CD4-positive, alpha-beta T cell (primary cell): ENCODE measurements at regions not wholly inside any gene's neighbourhood (a gene's known extent, or its start where the extent isn't known, plus 50 kb on each side); places are given as distances from the start of the nearest gene placed in this dataset.

Experiments
- ATAC-seq: fragments of 200-7000 bp; cut with Tn5 transposase; one replicate; pipeline ENCODE4 v1.10.0; 2022; ENCODE audit warnings: mild to moderate bottlenecking; ENCODE audit not compliant: poor library complexity
- CTCF ChIA-PET: fragments of 350-600 bp; sonication (Branson Sonifier 250); formaldehyde crosslinking; loops from one replicate; lab custom pipeline; 2021; ENCODE audit warnings: antibody characterized with exemption, inconsistent platforms; lab: Charles Lee
- POLR2A ChIA-PET: fragments of 350-600 bp; sonication (Branson Sonifier 250); formaldehyde crosslinking; loops from one replicate; lab custom pipeline; 2021; ENCODE audit warnings: antibody characterized with exemption, inconsistent platforms; lab: Charles Lee
- DNase-seq, 14 experiments: peaks; one replicate each; pipeline ENCODE4 v3.0.0-alpha.2; 2013 to 2020; ENCODE audit warnings: mixed read lengths in 2 of 14
- H3K27ac ChIP-seq, 2 donors: one replicate each; pipeline versions ENCODE4 v1.5.1 to v1.7.0; 2013; ENCODE audit warnings: low read length in 2 of 2, low read depth in 1 of 2, mild to moderate bottlenecking in 1 of 2
- H3K27me3 ChIP-seq, 2 experiments: 1 replicate in 1 of 2; 2 replicates in 1 of 2; pipeline versions ENCODE4 v1.6.1 to v1.7.0; 2013; ENCODE audit warnings: low read length in 2 of 2, control low read depth in 1 of 2, mild to moderate bottlenecking in 1 of 2, moderate library complexity in 1 of 2; ENCODE audit not compliant: insufficient read depth in 2 of 2, control insufficient read depth in 1 of 2
- H3K36me3 ChIP-seq: one replicate; pipeline ENCODE4 v1.6.1; 2013; ENCODE audit warnings: low read length, control low read depth; ENCODE audit not compliant: insufficient read depth
- H3K4me1 ChIP-seq: one replicate; pipeline ENCODE4 v1.6.1; 2013; ENCODE audit warnings: low read length, control low read depth; ENCODE audit not compliant: insufficient read depth
- H3K4me3 ChIP-seq: one replicate; pipeline ENCODE4 v1.5.1; 2013; ENCODE audit warnings: mild to moderate bottlenecking, low read length, moderate library complexity
- H3K9me3 ChIP-seq, 2 experiments: 1 replicate in 1 of 2; 2 replicates in 1 of 2; pipeline versions ENCODE4 v1.6.1 to v1.7.0; 2013; ENCODE audit warnings: low read length in 2 of 2, mild to moderate bottlenecking in 2 of 2, control low read depth in 1 of 2, moderate library complexity in 1 of 2; ENCODE audit not compliant: control insufficient read depth in 1 of 2, insufficient read depth in 1 of 2
- H3K27ac Mint-ChIP-seq: one replicate; pipeline ENCODE4 v1.8.0; 2020; ENCODE audit warnings: mixed read lengths
- H3K27me3 Mint-ChIP-seq: one replicate; pipeline ENCODE4 v1.8.0; 2021; ENCODE audit warnings: mixed read lengths
- H3K36me3 Mint-ChIP-seq: one replicate; pipeline ENCODE4 v1.8.0; 2021; ENCODE audit warnings: low read depth, mixed read lengths
- H3K4me1 Mint-ChIP-seq: one replicate; pipeline ENCODE4 v1.8.0; 2021; ENCODE audit warnings: low read depth, mixed read lengths
- H3K4me3 Mint-ChIP-seq: one replicate; pipeline ENCODE4 v1.8.0; 2020; ENCODE audit warnings: mild to moderate bottlenecking, mixed read lengths
- H3K9me3 Mint-ChIP-seq: one replicate; pipeline ENCODE4 v1.8.0; 2020; ENCODE audit warnings: mixed read lengths
- CTCF ChIP-seq: fragments of 200-600 bp; IDR thresholded peaks from one replicate; pipeline ENCODE4 v1.8.0; 2022; ENCODE audit warnings: antibody characterized with exemption, mild to moderate bottlenecking
- intact Hi-C, 2 experiments: fragments of 100-400 bp; cut with DNase I in 1 of 2; cut with micrococcal nuclease in 1 of 2; formaldehyde crosslinking; loops; one replicate each; pipeline versions ENCODE4 v1.15.1 to v1.9.0; 2023 to 2025; cut with DNase I, micrococcal nuclease

GRCh38 chr20:7379621-7380220 is 560.5 kb downstream of the HAO1 start:
- H3K27me3 ChIP-seq = no peaks in the 10 kb centered on the region
- ChIA-PET POLR2A (no interaction called here), CTCF (no interaction called here)
- Mint-ChIP-seq H3K27ac (no peak overlapping the region), H3K4me1 (no peaks in the 10 kb centered on the region), H3K36me3 (no peaks in the 10 kb centered on the region), H3K4me3 (no peak overlapping the region), H3K9me3 (no peaks in the 10 kb centered on the region), H3K27me3 (no peaks in the 10 kb centered on the region)
- DNase-seq (no peak), ATAC-seq (no peak)
- no peak overlapping the region for H3K27ac ChIP-seq
- no peak overlapping the region for H3K4me3 ChIP-seq
- no peak for TF ChIP-seq CTCF
- H3K9me3 ChIP-seq = no peaks in the 10 kb centered on the region
- H3K36me3 ChIP-seq = no peaks in the 10 kb centered on the region
- no peaks in the 10 kb centered on the region for H3K4me1 ChIP-seq
- intact Hi-C loops = loop anchor here (5.0 to 10.0 kb wide), 2 partner anchors 45 to 1237 kb away; no protein-coding TSS in a partner anchor

GRCh38 chr20:7383216-7383615 is 557.0 kb downstream of the HAO1 start:
- POLR2A ChIA-PET = no interaction called here
- TF ChIP-seq CTCF = no peak
- no peaks in the 10 kb centered on the region for H3K27me3 ChIP-seq
- ATAC-seq = no peak
- H3K4me1 ChIP-seq = no peaks in the 10 kb centered on the region
- H3K27me3 Mint-ChIP-seq = no peaks in the 10 kb centered on the region
- no peaks in the 10 kb centered on the region for H3K4me1 Mint-ChIP-seq
- H3K36me3 ChIP-seq = no peaks in the 10 kb centered on the region
- H3K27ac ChIP-seq = no peak overlapping the region
- H3K9me3 ChIP-seq = no peaks in the 10 kb centered on the region
- intact Hi-C loops = loop anchor here in 1 of 2 experiments (10.0 kb wide), 1 partner anchor 48 kb away; no protein-coding TSS in a partner anchor
- no peak overlapping the region for H3K4me3 ChIP-seq
- no peak overlapping the region for H3K4me3 Mint-ChIP-seq
- CTCF ChIA-PET = no interaction called here
- no peak overlapping the region for H3K27ac Mint-ChIP-seq
- H3K36me3 Mint-ChIP-seq = no peaks in the 10 kb centered on the region
- DNase-seq = no peak
- H3K9me3 Mint-ChIP-seq = peaks cover 3% of the 10 kb centered on the region

GRCh38 chr20:7387638-7388193 is 552.5 kb downstream of the HAO1 start:
- POLR2A ChIA-PET = no interaction called here
- CTCF ChIA-PET = interaction anchor here (1.1 kb wide), 1 partner anchor 8 kb away, joined by 3 read pairs; no protein-coding TSS in a partner anchor

More at GRCh38 chr20:7387638-7388193, 552.5 kb downstream of the HAO1 start:
- no peaks in the 10 kb centered on the region for H3K4me1 ChIP-seq
- Mint-ChIP-seq H3K27ac (no peak overlapping the region), H3K9me3 (peaks cover 3% of the 10 kb centered on the region), H3K4me3 (no peak overlapping the region), H3K36me3 (no peaks in the 10 kb centered on the region), H3K4me1 (no peaks in the 10 kb centered on the region), H3K27me3 (no peaks in the 10 kb centered on the region)
- no peaks in the 10 kb centered on the region for H3K27me3 ChIP-seq
- DNase-seq (no peak), ATAC-seq (no peak)
- H3K27ac ChIP-seq = no peak overlapping the region
- H3K36me3 ChIP-seq = no peaks in the 10 kb centered on the region
- no peaks in the 10 kb centered on the region for H3K9me3 ChIP-seq
- no peak for TF ChIP-seq CTCF
- intact Hi-C loops = loop anchor here in 1 of 2 experiments (10.0 kb wide), 1 partner anchor 53 kb away; no protein-coding TSS in a partner anchor
- no peak overlapping the region for H3K4me3 ChIP-seq
